Astrocyte (in vitro differentiated cells and primary cell): ENCODE measurements at regions not wholly inside any gene's neighbourhood (a gene's known extent, or its start where the extent isn't known, plus 50 kb on each side); places are given as distances from the start of the nearest gene placed in this dataset.

Source experiments
- CTCF ChIP-seq: IDR thresholded peaks from 2 replicates; pipeline ENCODE4 v1.5.1; 2011; ENCODE audit warnings: low read depth, mild to moderate bottlenecking, inconsistent platforms, low read length, moderate library complexity; ENCODE audit not compliant: insufficient read depth
- EZH2 ChIP-seq: IDR thresholded peaks from 2 replicates; pipeline ENCODE4 v1.6.1; 2012; ENCODE audit warnings: mild to moderate bottlenecking, low read length, inconsistent platforms; ENCODE audit not compliant: insufficient read depth

DNA sequence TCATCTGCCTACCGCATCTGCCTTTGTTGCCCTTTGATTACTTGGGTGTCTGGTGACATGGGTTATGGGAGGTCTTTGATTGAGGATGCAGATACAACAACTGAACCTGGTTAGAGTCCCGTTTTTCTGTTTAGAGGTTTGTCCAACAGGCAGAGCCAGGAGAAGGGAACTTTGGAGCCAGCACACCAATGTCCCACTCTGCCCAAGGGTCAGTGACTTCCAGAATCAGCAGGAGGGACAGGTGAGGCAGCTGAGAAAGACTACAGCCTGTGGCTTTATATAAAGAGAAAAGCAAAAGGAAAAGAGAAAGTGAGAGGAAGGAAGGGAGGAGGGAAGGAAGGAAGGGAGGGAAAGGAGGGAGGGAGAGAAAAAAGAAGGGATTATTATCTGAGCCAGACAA is 101.5 kb upstream of the ZNF644 start:
- TF ChIP-seq CTCF, result no peak
- no peak for TF ChIP-seq EZH2
